Esophagus muscularis mucosa (tissue), 3 donors: ENCODE measurements at regions not wholly inside any gene's neighbourhood (a gene's known extent, or its start where the extent isn't known, plus 50 kb on each side); places are given as distances from the start of the nearest gene placed in this dataset.

Source experiments
- CTCF ChIP-seq, 3 experiments: fragments of 200-600 bp in 2 of 3; fragments of 450-650 bp in 1 of 3; sonication (generic) in 2 of 3; IDR thresholded peaks; one replicate each; pipeline ENCODE4 v1.5.1; 2017 to 2019; ENCODE audit warnings: antibody characterized with exemption in 3 of 3, mild to moderate bottlenecking in 2 of 3, moderate library complexity in 1 of 3
- POLR2A ChIP-seq: fragments of 450-650 bp; IDR thresholded peaks from one replicate; pipeline ENCODE4 v1.6.1; 2017; ENCODE audit warnings: antibody characterized with exemption, moderate library complexity, mild to moderate bottlenecking, low read depth

DNA sequence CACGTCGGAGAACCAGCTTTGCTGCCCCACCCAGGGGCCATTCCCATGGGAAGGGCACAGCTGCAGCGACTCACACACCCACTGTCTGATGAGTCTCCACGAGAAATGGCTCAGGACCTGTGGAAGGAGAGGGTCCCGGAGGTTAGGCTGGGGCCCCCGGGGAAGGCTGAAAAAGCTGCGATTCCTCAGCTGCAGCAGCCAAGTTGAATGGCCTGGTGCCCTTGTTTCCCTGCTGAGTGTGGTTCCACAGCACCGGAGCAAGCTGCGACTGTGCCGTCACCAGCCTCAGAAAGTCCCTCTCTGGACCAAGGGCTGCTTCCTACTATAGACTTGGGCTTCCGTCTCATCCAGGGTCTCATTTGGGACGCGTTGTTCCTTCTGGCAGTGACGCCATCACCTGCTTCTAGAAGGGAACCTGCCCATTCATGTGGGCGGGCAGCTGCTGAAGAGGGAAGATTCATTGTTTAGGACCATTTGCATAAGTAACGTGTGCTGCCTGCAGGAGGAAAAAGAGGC lies 180.2 kb downstream of the INHBB start:
- TF ChIP-seq CTCF (IDR thresholded peaks at IDR 0.05), result no peak
- no peak for TF ChIP-seq POLR2A
